HS-5 (cell line): ENCODE measurements at regions not wholly inside any gene's neighbourhood (a gene's known extent, or its start where the extent isn't known, plus 50 kb on each side); places are given as distances from the start of the nearest gene placed in this dataset.
"Not testable (repeated sequence)": the region's sequence is repeated elsewhere in the genome, so short reads cannot be mapped to it uniquely, and the experiment has no call there.

Experiments
- DNase-seq: peaks from one replicate; pipeline ENCODE4 v3.0.0-alpha.2; 2012; ENCODE audit warnings: low read depth

DNA sequence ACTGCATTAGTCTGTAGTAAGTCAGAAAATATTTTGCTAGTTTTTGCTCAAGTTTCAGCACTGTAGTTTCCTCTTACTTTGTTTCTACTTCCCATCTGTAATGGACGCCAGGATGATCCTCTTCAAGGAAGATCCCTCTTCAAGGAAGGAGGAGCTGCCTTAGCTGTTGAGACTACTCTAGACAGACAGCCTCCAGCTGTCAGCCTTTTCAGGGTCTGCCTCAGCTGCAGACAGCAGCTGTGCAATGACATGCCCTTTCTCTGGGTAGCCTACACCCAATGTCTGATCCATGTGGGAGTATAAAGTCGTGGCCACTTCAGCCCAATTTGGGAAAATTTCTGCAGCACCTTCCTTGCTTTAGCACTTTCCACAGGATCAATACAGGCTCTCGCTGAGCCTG, 281.0 kb upstream of the MAOA start:
- no peak for DNase-seq

DNA sequence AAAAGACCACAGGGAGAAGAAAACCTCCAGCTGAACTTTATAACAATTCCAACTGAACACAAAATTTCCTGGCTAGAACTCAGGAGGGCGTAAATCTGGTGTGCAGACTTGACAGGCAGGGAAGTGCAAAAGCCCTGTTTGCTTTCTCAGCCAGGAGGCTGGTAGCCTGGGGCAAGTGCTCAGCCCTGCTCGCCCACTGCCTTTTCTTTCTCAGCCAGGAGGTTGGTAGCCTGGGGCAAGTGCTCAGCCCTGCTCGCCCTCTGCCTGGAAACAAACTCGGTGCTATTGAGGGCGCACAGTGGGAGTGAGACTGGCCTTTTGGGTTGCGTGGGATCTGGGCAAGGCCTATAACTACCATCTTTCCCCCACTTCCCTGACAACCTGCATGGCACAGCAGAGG, 275.4 kb upstream of the MAOA start:
- no peak for DNase-seq

DNA sequence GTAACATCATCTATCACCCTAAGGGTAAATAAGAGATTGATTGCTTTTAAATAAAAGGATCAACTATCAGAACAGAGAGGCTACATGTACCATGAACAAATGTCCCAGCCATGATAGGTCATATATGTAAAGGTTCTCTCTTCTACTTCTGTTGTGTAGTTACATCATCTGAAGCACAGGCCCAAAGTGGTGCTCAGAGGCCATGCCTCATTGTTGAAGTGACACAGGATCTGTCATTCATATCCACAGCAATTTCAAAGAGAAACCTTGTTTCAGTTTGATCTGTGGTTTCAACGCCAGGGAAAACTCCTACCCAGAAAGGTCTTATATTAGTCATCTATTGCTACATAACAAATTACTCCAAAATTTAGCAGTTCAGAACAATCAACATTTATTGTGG, 269.2 kb upstream of the MAOA start:
- no peak for DNase-seq

DNA sequence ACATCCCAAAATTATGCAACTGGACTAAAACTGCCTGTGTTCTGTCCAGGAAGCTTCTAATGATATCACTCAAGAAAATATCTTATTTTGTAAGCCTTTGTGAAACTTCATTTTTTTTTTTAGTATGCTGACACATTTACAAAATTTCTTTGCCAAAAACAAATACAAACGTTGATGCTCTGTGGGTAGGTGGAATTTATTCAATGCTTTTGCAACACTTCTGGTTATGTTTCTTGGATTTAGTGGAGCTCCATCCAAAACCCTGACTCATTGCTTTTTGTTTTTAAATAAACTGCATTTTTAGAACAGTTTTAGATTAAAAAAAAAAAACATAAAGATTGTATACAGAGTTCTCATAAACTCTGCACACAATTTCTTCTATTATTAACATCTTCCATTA, 250.9 kb upstream of the MAOA start:
- no peak for DNase-seq

DNA sequence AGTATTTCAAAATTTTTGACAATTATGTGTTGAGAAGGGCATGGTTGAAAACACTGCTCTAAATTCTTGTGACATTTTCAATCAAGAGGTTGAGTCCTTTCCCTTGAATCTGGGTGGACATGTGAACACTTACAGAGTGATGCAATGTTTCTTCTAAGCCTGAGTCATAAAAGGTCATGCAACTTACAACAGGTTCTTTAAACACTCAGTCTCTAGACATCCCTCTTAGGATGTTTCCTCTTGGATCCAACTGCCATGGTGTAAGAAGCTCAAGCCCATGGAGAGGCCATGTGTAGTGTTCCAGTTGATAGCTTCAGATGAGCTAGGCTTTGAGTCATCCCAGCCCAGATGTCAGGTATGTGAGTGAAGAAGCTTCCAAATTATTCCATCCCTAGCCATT, 232.2 kb upstream of the MAOA start:
- peak; percentile 0 for DNase-seq

DNA sequence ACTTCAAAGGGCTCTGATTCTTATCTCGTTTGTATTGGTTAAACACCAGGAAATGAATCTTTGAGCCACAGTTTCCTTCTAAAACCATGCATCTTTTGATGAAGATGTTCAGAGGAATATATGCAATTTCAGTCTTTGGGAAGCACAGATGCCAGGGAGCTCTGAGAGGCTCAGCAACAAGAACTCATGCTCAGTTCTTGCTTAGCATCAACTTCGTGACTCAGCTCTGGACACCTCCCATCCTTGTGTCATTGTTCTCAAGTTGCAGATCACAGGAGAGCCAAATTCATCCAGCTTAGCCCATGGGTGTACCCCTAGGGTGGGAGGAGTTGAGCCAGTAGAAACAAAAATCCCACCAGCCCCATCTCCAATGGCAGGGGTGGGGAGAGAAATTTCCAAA, 219.6 kb upstream of the MAOA start:
- DNase-seq, result no peak

DNA sequence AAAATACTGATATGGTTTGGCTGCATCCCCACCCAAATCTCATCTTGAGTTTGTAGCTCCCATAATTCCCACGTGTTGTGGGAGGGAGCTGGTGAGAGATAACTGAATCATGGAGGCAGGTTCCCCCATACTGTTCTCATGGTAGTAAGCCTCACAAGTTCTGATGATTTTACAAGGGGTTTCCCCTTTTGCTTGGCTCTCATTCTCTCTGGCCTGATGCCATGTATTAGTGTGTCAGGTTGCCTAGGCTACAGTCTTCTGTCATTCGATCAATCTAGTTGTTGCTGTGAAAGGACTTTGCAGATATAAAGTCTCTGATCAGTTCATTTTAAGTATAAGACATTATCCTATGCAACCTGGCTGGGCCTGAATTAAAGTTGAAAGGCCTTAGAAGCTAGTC, 209.3 kb upstream of the MAOA start:
- no peak for DNase-seq

DNA sequence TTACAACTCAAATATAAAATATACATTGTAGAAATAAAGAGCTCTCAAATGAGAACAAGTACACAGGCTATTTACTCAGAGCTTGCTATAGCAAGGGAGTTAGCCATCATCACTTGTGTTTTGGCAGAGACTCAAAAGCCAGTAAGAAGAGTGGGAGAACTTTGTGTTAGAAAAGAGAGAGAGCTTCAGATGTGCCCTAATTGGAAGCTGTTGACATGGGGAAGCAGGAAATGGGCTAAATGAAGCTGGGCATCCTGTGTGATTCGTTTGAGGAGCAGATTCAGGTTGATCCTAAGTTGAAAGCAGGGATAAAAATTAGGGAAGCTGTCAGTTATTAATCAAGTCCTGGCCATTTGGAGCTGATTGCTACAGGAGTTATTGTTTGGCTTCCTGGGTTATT, 207.4 kb upstream of the MAOA start:
- DNase-seq, result no peak

DNA sequence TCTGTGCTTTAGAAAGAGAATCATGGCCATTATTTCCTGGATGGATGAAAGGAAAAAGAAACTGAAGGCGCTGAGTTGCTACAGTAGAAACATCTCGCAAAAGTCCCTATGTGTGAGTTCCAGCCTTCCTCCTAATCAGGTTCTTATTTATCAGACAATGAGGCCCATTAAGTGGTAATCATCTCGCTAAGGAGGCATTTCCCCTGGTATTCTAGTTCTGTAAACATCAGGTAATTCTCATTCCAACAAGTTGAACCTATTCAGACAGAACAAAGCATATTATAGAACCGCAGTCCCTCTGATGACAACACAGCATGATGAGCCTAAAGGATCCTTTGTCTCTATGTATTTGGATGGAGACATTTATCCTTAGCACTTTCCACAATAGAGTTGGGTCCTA, 205.7 kb upstream of the MAOA start:
- no peak for DNase-seq

DNA sequence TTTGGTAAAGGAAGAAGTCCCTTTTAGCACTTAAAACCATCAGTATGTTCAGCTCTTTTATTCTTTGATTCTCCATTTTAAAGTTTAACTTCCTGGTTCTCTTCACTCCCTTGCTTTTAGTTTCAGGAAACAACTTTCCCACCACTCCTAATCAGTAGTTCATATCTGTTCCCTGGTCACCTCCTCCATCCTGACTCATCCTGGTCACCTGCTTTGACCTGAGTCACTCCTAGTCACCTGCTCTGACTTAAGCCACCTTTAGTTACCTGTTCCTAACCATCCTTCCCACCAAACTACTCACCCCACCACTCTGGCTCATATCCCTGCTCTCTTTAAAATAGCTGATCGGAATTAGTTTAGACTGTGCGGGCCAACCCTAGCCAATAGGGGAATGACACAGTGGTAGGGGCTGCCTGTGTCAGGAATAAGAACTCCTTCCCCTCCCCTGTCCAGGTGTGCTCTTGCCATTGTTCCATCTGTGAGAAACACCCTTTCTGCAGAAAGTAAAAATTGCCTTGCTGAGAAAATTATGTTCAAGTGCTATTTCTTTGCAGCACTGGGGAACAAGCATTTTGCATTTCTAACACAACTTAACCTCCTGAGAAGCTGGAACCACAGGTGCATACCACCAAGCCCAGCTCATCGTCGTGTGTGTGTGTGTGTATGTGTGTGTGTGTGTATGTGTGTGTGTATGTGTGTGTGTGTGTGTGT, 204.0 kb upstream of the MAOA start:
- DNase-seq, result not testable (repeated sequence)

DNA sequence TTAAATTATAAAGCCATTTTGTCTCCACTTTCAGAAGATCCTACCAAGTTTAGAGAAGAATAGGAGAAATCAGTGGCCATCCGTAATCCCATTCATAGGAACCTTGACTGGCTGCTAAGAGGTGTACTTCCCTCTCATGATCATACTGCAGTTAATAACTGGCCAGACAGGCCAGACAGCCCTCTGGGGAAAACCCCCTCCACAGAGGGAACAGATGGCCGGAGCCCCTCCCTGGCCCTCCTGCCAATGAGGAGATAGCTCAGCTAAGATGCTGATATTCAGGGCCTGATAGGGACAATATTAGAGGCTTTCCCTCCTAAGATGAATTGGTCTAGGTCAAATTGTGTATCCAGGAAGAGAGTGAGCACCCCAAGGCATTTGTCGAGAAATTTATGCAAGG, 200.0 kb upstream of the MAOA start:
- DNase-seq, result no peak

DNA sequence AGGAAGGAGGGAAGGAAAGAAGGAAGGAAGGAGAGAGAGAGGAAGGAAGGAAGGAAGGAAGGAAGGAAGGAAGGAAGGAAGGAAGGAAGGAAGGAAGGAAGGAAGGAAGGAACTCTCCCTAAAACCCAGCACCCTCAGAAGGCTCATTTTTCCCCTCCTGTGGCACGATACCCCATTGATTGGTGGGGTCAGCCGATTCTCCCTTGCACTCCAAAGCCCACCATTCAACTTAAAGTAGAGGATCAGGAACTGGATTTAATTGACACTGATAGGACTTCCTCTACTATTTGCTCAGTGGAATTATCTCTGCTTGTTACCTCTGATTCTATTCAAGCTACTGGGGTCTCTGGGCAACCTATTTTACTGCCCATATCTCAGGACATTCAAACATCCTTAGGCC, 199.2 kb upstream of the MAOA start:
- DNase-seq, result no peak

DNA sequence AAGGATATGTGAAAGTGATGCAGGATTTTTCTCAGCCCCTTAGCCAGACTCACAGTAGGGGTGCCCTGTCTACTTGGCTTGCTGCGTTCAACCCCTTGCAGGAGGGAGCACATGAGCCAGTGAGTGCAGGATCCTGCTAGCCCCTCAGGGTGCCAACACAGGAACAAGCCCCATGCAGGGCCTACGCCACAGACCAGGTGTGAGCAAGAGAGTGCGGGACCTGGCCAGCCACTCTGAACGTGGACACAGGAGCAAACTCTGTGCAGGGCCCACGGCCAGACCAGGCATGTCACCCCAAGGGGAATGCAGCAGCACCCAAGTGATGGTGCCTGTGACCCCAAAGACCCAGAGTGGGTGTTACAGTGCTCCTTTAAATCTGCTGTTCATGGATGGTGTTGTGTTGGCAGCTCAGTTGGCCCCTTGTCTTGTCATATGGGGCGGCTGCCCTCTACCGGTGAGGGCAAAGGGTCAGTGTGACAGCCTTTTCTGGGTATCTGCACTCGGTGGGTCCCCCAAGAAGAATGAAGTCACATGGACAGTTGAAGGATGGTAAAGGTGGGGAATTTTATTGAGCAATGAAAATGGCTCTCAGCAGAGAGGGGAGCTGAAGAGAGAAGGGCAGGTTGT, 188.4 kb upstream of the MAOA start:
- no peak for DNase-seq

DNA sequence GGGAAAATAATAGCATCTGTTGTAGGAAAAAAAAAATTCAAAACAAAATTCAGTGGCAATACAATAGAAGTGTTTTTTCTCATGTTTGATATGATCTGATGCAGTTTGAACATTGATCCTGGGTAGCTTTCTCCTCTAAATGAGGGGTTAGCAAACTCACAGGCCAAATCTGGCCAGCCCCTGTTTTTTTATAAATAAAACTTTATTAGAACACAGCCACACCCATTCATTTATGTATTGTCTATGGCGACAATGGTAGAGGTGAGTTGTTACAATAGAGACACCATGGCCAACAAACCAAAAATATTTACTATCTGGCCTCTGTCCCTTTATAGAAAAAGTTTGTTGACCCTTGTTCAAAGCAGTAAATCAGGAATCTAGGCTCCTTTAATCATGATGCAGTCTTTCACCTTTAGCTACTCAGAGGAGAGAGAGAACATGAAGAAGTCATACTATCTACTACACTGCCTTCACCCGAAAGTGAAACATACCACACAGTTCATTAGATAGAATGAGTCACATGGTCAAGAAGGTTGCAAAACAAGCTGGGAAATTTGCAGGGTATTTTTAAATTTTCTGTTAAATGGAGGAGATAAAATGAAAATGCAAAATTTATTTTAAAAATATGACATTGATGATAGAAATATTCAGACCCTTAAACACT, 186.6 kb upstream of the MAOA start:
- no peak for DNase-seq

DNA sequence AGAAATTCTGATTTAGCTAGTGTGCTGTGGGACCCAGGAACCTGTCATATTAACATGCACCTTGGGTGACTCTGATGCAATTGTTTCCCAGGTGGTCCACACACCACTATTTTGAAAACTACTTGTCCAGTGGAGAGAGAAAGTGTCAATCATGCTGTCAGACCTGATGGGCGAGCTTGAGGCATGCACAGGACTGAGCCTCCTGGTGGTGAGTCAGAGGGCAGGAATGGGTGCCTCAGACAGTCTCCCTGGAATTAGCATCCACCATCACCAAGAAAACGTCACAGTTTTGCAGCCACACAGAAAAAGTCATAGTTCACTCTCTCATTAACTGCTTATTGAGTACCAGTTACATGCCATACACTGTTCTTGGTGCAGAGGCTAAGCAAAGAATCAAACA, 181.8 kb upstream of the MAOA start:
- DNase-seq, result no peak

DNA sequence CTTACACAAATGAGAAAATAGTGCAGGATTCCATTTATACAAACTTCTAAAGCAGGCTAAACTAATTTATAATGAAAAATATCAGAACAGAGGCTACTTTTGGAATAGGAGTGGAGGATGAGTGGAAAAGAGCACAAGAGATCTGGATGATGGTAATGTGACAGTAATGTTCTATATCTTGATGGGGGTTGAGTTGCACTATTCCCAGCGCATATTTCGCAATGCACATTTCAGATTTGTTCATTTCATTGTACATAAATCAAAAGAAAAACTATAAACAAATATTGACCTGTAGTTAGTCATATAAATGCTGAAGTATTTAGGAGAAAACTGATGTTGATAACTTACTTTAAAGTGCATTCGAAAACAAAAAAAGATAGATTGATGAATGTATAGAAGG, 177.0 kb upstream of the MAOA start:
- no peak for DNase-seq

DNA sequence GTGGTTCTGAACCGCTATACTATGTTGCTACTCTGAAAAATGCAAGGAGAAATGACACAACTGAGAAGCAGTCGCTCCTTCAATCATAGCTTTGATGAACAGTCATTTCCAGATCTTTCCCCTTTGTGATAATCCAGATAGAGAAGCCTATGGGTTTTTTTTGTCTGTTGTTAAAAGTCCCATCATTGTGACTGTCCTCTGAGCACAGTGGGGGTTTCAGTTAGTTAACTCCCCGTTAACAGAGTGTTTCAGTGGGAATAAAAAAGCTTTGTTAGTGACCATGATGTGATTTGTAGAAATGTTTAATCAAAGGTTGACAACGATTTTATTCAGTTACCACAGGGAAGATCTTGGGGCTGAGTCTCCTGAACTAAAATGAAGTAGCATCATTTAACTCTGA, 176.2 kb upstream of the MAOA start:
- no peak for DNase-seq

DNA sequence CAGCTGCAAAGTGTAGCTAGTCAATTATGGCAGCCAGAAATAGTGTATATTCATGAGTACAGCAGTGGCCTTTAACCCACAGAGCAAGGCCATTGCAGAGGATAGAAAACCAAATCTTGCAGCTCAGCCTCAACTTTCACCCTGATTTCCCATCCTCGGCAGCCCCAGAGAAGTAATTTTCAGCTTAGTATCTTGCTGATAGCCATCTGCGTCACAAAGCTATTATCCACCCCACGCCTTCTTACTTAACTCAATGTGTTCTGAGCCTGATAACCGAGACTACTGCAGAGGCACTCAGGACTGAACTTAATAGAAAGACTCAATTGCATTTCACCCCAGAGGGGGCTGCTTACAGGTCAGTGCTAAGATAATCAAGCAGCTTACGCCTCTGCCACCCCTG, 174.5 kb upstream of the MAOA start:
- no peak for DNase-seq

DNA sequence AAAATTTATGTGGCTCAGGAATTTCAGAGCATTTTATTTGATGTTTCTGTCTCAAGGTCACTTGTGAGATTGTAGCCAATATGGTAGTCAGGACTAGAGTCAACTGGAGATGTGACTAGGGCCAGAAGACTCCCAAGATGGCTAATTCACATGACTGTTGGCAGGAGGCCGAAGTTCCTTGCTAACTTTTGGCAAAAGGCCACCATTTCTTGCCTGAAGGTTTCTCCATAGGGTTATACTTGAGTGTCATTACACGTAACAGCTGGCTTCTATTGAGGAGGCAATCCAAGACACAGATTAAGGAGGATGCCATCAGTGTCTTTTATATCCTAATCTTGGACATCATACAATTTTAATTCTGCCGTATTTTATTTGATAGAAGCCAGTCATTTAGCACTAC, 162.3 kb upstream of the MAOA start:
- no peak for DNase-seq

DNA sequence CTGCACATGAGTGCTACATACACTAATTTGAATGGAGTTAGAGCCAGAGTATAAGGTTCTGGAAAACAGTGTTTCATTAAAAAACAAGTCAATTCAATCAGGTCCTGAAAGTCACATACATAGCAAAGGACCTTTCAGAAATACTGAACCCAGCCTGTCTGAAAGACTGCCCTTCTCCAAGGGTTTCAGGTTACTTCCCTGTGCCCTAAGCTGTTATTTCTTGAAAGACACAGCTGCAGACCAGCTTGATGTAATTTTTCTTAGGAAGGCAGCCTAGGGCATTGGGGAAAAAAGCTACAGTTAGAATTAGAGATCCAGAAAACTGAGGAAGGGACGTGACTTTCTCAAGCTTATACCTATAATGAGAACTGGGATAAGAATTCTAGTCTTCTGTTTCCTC, 155.9 kb upstream of the MAOA start:
- DNase-seq, result no peak

DNA sequence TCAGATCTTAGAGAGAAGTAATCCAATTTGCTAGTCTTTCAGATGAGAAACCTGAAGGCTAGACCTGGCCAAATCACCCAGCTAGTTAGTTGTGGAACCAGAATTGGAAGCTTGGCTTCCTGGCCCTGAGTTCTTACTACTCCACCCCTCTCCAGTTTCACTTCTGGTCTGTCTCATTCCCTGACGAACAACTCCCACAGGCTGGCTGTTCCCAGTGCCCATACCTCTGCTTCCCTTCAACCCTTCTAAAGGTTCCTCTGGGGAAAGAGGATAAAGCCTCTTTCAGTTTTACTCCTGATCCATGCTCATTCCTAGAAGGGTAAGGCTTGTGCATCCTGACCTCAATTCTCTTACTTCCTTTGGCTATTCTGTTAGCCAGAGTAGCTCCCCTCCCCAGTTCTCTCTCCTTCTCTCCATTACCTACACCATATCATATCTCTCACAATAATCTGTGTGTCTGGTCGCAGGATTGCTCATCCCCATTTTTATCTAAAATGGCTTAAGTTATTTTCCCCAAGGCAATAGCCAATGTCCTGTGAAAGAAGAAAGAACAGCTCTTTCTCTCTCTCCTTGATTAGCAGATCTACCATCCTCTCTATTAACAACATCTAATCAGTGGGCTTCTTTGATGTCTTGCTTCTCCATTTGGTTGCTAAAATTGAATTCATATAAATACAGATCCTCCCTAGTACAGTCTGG, 155.0 kb upstream of the MAOA start:
- DNase-seq, result no peak

DNA sequence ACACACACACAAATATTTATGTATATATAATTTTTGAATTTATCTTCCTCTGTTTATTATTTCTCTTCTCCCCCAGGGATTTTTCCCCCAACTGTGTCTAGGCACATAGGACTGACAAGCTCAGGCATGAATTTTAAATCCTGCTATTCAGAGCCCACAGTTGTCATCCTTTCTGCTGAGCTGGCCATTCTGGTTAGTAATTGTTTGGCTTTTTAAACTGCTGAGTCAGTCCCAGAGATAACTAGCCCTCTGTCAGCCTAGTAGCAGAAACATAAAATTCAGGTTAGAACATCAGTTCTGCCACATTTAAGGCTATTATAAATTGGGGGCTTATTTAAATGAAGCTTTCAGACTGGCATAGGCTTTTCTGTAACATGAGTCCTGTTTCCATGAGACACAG, 151.7 kb upstream of the MAOA start:
- no peak for DNase-seq

DNA sequence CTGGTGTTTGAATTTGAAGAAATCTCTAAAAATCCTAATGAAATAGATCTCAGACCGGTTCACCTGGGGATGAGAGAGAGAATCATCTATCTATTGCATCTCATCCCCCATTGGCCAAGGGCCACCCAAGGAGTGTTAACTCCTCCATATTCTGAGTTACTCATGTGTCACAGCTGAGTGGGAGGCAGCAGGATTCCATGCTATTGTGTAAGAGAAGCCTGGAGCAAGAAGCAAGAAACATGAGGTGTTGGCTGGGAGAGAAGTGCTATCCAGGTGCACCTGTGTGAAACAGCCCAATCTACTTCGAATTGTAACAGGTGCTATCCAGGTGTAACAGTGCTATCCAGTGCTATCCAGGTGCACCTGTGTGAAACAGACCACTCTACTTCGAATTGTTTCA, 150.3 kb upstream of the MAOA start:
- no peak for DNase-seq
